Skin of body (tissue), 1 donor: ENCODE measurements at regions not wholly inside any gene's neighbourhood (a gene's known extent, or its start where the extent isn't known, plus 50 kb on each side); places are given as distances from the start of the nearest gene placed in this dataset.
A peak's percentile ranks its signal among the peaks of the same experiment; 100 is the strongest.

Source experiments
- DNase-seq: peaks from one replicate; lab custom pipeline; 2025; lab: John Stamatoyannopoulos, UW

DNA sequence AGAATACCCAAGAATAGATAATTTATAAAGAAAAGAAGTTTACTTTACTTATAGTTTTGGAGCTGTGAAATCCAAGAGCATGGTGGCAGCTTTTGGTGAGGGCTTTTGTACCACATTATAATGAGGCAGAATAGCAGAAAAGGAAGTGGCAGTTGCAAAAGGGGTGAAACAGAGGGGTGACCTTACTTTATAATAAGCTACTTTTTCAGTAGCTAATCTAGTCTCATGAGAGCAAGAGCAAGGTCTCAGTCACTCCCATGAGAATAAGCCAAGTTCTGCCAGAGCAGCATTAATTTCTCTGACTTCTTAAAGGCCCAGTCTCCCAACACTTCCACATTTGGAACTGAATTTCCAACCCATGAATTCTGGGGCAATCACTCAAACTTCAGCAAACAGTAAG lies 502.0 kb downstream of the GBA3 start:
- DNase-seq, result no peak

DNA sequence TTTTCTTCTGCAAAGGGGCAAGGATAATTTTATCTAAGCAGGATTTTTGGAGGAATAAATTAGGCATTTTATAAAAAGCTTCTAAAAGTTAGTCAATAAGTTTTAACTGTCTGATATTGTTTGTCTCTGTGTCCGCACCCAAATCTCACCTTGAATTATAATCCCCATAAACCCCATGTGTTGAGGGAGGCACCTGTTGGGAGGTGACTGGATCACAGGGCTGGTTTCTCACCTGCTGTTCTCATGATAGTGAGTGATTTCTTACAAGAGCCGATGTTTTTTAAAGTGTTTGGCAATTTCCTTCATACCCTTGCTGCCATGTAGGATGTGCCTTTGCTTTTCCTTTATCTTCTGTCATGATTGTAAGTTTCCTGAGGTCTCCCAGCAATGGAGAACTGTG lies 481.4 kb downstream of the GBA3 start:
- DNase-seq, result no peak

DNA sequence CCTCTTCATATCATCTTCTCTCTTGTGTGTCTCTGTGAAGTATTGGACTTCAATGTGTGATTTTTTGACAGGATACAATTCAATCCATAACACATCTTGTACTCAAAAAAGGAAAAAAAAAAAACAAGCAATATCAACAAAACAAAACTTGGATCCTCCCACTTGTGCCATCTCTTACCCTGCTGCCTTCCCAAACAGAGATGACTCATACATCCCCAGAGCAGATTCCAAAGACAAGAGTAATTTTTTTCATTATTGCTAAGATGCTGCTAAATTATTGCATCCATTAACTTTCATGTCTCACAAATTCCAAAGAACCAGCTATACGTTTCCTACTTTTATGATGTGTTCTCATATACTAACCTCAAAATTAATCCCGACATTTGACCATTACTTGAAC lies 479.2 kb downstream of the GBA3 start:
- DNase-seq, result no peak

DNA sequence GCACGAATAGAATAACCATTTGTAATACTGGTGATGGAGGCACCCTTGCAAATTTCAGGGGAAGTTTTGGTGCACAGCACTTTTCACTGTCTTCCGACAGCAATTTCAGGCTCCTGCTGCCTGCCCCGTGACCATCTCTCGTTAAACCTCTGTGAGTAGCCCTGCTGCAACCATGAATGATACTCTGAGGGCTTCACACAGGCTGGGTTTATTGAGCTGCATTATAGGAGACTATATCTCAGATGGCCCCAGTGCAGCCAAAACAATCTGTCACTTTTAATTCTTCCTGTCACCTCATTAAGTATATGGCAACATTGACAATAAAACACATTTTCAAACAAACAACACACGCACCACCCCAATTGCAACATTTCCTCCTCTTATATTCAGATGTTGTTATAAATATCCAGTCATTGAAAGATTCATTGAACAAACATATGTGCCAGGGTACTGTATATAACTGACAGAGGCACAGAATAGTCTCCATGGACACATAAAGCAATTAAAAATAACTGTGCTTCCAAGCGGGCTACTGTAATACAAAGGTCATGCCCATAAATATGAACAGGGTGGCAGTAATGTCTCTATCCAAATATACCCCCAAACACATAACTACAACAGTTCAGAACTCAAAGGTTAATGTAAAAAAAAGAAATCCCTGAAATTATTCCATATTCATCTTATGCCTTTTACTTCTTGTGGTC lies 477.0 kb downstream of the GBA3 start:
- DNase-seq, result no peak

DNA sequence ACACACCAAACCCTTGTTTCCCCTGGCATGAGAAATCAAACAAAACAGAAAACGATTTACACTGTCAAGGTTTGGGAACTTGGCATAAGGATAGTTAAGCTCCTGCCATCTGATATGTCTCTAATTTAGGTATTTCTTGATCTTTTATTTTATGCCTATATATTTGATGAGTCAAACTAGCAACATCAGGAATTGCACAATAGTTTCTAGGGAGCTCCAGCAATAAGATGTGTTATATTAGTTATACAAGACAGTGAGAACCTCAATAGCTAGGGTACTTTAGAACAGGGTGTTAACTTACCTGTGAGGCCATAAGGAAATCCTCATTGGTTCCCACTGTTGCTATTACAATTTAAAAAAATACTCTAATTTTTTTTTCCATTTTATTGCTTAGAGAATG lies 474.2 kb downstream of the GBA3 start:
- no peak for DNase-seq

DNA sequence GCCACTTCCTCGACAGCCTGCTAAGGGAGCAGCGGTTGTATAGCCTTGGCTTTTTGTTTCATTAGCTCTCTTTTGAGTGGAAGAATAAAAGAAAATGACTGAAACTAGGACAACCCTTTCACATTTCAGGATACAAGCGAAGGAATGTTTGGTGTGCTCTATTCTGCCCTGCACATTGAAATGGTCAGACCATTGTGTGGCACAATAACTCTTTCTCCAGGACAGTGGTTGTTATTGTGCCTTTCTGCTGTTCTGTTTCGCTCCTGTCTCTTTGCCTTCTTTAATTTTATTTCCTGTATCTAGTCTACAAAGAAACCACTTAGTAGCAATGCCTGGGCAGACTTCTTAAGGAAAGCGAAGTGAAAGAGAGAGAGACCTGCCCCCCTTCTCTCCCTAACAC lies 473.7 kb downstream of the GBA3 start:
- DNase-seq, result no peak

DNA sequence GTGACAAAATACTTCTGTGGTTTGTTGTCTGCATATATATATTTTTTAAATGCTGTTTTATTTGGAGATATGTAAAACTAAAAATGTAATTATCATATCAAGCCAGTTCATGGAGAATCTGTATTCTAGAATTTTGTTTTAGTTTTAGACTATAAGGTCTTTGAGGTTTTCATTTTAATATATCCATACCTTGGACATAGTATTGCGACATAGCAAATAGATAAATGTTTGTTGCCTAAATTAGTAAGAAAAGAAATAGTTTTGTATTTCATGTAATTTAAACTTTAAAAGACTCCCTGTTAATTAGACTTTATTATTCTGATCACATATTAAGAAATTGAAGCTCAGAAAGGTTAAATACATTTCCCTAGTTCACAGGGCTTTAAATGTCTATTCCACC lies 472.9 kb downstream of the GBA3 start:
- DNase-seq, result no peak

DNA sequence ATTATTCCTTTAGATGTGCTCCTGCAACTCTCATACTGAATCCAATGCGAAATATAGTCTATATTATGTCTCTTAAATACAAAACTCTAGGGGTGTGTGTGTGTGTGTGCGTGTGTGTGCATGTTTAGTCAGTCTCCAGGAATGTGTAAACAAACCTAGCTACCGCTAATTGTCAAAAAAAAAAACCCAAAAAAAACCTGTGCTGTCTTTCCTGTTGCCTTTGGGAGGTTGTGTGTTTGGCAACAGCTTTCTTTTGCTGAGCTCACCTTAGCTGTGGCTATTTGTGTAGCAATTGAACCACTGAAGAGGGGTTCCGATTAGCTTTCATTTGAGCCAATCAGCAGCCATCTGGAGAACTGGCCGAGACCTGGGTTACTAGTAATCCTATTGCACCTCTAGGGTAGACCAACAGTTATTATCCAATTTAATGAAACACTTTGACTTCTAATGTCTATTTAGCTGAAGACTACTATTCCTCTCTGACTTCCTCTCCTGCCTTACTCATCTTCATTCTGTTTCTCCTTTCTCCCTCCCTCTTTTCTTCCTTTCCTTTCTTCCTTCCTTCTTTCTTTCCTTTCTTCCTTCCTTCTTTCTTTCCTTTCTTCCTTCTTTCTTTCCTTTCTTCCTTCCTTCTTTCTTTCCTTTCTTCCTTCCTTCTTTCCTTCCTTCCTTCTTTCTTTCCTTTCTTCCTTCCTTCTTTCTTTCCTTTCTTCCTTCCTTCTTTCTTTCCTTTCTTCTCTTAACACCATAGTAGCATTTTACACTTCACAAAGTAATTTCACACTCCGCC lies 471.1 kb downstream of the GBA3 start:
- no peak for DNase-seq

DNA sequence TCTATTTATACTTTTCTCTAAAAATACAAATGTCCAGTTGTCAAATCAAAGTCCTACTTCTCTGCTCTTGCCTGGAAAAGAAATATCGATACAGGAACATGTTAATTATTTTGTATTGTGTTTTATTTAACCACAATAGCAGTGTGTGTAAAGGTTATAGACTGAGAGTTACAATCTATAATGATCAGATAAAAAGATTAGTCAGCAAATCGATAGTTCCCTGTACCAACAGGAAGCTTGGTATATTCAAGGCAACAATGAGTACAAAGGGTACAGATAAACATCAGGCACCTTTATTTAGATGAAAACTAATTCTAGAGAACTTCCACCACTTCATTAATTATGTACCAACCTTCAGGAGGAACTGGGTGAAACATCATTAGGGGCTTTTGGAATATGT lies 469.5 kb downstream of the GBA3 start:
- no peak for DNase-seq

DNA sequence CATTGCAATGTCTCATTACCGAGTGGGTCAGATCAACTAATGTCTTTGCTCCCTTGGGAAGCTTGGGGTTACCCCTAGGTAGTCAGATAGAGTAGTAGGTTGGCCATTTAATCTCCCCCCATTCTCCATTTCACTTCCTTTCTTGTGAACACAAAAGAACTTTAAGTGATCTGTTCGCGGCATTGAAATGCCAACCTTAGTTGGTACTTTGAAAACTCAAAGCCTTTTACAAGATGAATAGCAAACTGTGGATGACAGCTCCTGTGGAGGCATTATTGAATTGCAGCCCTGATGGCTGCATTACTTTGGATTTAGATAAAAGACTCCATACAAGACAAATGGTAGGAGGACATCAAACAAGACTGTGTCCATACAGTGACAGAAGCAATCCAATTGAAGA lies 469.1 kb downstream of the GBA3 start:
- DNase-seq, result no peak

DNA sequence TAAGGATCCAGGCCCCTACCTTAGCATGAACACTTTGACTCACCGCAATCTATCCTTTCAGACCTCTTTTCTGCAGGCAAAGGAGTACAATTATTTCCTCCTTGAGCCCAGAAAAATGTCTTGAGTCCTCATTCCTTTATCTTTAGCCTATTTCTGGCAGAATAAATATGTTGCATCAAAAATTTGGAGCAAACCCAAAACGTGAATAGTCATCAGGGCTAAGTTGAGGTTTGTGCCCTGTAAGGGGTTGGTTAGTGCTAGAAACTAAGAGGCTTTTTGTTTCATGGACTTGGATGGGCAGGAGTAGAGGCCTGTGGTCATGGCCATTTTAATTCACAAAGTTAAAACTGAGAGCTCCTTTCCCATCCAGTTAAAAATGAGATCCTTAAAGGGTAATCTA lies 460.3 kb downstream of the GBA3 start:
- no peak for DNase-seq

DNA sequence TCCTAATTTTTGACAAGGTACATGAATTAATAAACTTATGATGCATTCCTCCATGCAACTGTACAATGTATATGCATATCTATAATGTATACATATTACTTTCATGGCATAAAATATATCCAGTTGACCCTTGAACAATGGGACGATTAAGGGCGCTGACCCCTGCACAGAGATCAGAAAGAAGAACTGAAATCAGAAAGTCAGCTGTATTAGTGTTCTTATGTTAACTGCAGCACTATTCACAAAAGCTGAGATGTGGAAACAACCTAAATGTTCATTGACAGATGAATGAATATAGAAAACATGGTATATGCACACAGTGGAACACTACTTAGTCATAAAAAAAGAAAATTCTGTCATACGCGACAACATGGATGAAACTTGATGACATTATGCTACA lies 457.1 kb downstream of the GBA3 start:
- DNase-seq, result no peak

DNA sequence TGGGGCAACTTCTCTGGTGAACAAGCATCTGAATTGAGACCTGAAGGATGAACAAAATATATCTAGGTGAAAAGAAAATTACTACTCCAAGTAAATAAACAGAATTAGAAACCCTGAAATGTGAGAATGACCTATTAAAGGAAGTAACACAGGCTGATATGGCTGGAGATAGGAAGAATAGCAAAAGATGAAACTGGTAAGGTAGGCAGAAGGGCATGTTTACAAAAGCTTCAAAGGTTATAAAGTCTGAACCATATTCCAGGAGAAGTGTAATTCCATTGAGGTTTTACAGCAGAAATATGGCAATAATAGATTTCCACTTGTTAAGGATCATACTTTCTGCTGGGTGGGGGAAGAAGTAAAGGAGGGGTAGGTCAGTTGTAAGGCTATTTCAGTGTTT lies 452.0 kb downstream of the GBA3 start:
- no peak for DNase-seq

DNA sequence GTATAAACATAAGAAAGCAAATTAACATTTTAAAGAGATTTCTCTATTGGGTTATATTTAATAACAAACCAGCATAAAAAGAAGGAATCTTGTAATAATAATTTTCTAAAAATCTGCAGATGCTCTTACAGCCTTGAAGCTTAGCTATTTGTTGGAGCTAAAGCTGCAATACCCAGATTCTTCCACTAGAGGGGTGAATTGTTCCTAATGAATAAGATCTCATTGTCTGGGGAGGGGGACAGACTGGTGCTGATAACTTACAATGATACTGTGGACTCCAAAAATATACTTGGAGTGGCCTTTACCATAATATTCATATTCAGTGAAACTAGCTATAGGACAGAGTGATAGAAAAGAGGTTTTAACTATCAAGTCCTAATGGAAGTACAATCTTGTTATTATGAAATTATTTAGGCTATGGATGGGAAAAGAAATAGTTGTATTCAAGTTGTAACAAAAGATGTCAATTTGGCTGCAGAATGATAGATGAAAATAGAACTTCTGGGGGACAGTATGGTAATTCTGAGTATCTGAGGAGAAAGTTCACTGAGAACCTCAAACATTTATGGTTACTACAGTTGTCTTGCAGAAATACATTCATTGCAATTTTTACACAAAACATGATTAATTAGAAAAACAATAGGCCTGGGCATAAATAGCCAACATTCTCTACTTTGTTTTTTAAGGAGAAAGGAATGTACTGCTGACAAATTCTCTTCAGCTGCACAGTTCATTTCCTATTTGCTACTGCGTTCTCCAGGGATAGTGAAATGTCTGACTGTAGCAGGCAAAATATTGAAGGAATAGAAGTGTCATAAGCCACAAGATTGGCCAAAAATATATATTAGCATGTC lies 443.3 kb downstream of the GBA3 start:
- DNase-seq, result peak; percentile 7

DNA sequence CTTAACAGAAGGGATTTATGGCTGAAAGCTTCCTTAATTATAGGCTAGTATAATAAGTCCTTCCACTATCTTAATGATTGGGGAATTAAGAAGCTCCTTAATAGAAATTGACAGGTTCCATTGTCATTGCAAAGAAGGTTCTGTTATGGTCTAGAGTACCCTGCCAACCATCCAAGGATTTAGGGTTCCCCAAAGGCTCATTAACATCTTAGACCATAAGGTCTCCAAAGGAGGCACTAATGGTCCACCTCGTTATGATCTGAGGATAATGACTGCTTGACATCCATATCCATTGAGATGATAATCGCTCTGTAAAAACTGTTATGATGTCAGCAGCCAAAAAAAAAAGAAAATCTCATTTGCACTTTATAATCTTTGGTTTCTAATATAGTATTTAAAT lies 441.6 kb downstream of the GBA3 start:
- no peak for DNase-seq

DNA sequence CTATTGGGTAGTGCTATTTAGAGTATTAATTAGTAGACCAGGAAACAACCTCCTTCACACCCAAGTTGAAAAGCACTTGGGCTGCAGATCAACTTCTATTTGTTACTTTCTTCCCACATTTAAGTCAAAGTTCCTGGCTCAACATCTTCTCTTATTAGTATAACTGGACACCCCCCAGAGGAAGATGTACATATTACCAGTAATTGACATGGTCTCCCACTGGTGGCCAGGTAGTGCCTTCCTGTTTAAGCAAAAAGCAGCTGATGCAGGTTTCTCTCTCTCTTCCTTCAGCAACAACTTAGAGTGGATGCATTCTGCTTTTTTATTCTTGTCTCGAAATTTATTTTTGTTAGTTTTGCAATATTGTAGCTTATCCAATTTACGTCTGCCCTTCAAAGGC lies 438.1 kb downstream of the GBA3 start:
- no peak for DNase-seq

DNA sequence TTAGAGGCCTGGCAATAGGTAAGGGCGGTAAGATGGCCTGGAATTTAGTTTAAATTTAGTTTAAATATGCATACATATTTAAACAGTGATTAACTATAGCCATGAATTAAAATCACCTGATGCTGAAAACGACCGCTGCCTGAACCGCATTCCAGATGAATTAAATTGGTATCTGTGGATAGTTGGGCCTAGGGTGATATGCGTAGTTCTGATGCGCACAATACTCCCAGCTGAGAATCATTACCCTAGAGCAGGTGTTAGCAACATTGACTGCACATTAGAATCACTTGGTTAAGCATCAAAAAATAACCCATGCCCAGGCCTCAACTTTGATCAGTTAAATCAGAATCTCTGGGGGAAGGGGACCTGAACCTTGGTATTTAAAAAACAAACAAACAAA lies 432.4 kb downstream of the GBA3 start:
- DNase-seq, result no peak

DNA sequence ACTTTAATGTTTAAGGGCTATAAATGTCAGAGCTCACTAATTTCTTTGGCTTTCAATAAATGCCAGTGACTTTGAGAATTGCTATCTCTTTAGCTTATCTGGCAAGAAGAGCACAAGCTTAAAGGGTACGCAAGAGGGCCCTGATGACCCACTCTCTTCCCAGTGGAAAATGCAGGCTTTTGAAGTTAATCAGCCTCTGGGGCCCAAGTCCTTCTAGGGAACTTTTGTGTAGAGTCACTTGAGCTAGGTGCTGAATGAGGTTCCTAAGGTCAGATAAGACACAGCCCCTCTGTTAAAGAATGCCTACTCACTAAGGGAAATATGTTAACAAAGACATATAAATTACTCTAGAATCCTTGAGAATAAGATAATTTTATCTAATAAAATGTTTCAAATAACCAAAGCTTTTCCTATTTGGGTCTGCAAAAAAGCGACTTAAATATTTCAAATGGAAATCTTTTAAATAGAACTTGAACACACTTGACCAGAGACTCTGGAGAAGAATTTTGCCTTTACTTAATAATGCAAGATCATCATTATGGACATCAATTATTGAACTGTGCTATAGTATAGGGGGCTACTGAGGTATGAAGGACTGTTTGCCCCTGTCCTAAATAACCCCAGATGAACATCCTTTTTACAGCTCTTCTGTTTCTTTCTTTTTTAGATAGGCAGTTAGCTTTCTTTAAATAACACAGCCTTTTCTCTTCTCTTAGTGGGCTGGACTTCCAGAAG lies 430.1 kb downstream of the GBA3 start:
- DNase-seq, result no peak

DNA sequence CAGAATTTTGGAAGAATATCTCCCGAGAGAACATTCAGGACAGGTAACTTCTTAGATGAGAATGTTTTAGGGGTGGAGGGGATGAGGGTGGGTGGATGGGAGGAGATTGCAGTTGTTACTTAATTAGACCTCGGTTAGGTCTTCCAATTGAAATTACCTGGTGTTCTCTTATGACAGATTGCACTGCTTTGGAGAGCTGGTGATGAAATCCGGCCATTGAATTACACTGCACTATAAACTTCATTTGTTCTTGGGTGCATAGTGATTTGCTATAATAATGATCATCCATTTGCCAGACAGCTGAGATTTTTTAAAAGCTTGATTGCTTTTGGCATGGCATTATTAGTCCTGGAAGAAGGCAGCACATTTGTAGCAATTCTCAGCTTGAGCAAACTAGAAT lies 427.6 kb downstream of the GBA3 start:
- no peak for DNase-seq

DNA sequence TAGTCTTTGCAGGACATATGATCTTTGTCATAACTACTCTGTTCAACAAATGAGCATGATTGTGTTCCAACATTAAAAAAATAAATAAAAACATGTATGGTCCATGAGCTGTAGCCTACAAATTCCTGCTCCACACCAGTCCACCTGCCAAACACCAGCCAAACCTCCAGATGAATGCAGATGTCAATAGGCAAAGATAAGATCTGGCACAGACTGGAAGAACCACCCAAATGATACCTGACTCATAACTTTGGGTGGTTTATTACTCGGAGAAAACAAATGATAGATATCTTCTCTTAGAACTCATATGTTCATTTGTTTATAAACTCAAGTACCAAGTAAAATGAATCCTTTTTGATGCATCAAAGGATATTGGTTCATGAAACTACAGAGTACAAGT lies 425.1 kb downstream of the GBA3 start:
- DNase-seq, result no peak

DNA sequence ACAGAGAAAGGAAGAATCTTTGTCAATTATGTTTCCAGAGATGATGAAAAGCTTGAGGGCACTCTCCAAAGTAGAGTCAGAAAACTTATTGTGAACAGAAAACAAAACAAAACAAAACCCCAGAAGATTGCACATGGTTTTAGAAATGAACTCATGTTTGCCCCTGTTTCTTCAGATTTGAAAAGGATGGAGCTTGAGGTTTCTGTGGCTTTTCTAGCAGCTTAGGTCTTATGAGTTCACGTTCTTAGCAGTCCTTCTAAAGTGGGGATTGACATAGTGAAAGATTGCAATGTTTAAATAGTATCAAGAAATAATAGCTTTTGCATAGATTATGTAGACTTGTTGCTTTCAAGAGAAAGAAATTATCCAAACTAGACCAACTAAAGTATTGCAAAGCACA lies 421.8 kb downstream of the GBA3 start:
- no peak for DNase-seq

DNA sequence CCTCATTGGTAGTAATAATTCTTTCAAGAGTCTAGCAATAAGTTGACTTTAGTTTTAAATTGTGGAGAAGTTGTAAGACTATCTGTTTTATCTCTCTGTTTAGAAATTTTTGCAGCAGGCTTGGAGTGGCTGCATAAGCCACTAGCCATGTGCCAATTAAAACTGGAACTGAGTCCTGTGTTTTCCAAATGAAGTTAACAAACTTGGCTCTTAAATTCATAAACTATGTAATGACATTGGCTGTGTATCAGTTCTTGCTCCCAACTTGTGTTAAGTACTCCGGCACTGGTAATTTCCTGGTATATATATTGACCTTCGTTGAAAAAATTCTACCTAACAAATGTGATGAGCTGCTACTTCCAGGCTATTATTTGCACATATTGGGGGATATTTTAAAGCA lies 420.4 kb downstream of the GBA3 start:
- no peak for DNase-seq
